SIG-M5 treated with dmso at 0.1 percent for 504 hours (cell line): ENCODE measurements at regions not wholly inside any gene's neighbourhood (a gene's known extent, or its start where the extent isn't known, plus 50 kb on each side); places are given as distances from the start of the nearest gene placed in this dataset.

Experiments used
- DNase-seq: peaks from one replicate; lab custom pipeline; 2025; ENCODE audit not compliant: unreplicated experiment; lab: John Stamatoyannopoulos, UW

GRCh38 chr1:81358151-81358550 is 442.6 kb upstream of the ADGRL2 start:
- no peak for DNase-seq

GRCh38 chr1:81351864-81352263 is 448.9 kb upstream of the ADGRL2 start:
- DNase-seq: no peak

GRCh38 chr1:81349194-81349965 is 451.4 kb upstream of the ADGRL2 start:
- no peak for DNase-seq

GRCh38 chr1:81345110-81345509 is 455.6 kb upstream of the ADGRL2 start:
- no peak for DNase-seq

- no peak for DNase-seq
Observed at GRCh38 chr1:81340239-81340638, 460.5 kb upstream of the ADGRL2 start.

- DNase-seq: no peak
Observed at GRCh38 chr1:81337226-81337625, 463.5 kb upstream of the ADGRL2 start.

- no peak for DNase-seq
Observed at GRCh38 chr1:81335876-81336275, 464.9 kb upstream of the ADGRL2 start.

- no peak for DNase-seq
Observed at GRCh38 chr1:81330521-81330920, 470.2 kb upstream of the ADGRL2 start.

GRCh38 chr1:81330111-81330510 is 470.6 kb upstream of the ADGRL2 start:
- no peak for DNase-seq

- no peak for DNase-seq
Observed at GRCh38 chr1:81329041-81329440, 471.7 kb upstream of the ADGRL2 start.

GRCh38 chr1:81327743-81328142 is 473.0 kb upstream of the ADGRL2 start:
- no peak for DNase-seq

GRCh38 chr1:81327103-81327710 is 473.5 kb upstream of the ADGRL2 start:
- DNase-seq: no peak

- no peak for DNase-seq
Observed at GRCh38 chr1:81326212-81326611, 474.5 kb upstream of the ADGRL2 start.

GRCh38 chr1:81325397-81325796 is 475.3 kb upstream of the ADGRL2 start:
- DNase-seq: no peak

- DNase-seq: no peak
Observed at GRCh38 chr1:81323862-81324261, 476.9 kb upstream of the ADGRL2 start.

GRCh38 chr1:81317191-81317590 is 483.5 kb upstream of the ADGRL2 start:
- no peak for DNase-seq

GRCh38 chr1:81314513-81315233 is 486.1 kb upstream of the ADGRL2 start:
- no peak for DNase-seq

GRCh38 chr1:81313289-81313688 is 487.4 kb upstream of the ADGRL2 start:
- DNase-seq: no peak

GRCh38 chr1:81312272-81312754 is 488.4 kb upstream of the ADGRL2 start:
- DNase-seq: no peak

GRCh38 chr1:81310250-81310649 is 490.5 kb upstream of the ADGRL2 start:
- no peak for DNase-seq

- no peak for DNase-seq
Observed at GRCh38 chr1:81308191-81308590, 492.5 kb upstream of the ADGRL2 start.

- no peak for DNase-seq
Observed at GRCh38 chr1:81307786-81308185, 492.9 kb upstream of the ADGRL2 start.
